ENCODE measurements at regions not wholly inside any gene's neighbourhood (a gene's known extent, or its start where the extent isn't known, plus 50 kb on each side); places are given as distances from the start of the nearest gene placed in this dataset.

DNA sequence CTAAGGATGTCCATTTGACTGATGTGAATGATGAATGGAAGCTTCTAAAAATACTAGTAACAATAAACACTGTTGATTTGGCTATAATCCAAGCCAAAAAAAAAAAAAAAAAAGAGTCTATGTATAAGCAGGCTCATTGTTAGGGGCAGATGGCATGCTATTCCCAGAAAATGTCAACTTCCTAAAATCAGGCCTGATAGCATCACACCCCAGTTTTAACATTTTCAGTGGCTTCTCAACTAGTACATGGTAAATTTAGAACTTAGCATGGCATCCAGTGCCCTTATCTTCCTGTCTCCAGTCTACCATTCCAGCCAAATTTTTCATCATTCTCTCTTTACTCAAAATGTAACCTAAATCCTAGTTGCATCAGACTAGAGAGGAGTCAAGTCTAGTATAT is 288.2 kb upstream of the ZNF385D start:
- DNase-seq = no peak
- Histone ChIP-seq H3K27ac (ENCODE audit: low read depth, low read length) (no peak overlapping the region), H3K36me3 (ENCODE audit: control insufficient read depth in 2 of 3, insufficient read depth in 3 of 3, low read length in 3 of 3) (no peaks in the 10 kb centered on the region), H3K9me3 (ENCODE audit: control insufficient read depth in 2 of 3, low read length in 3 of 3) (no peaks in the 10 kb centered on the region), H3K27me3 (ENCODE audit: control insufficient read depth in 2 of 2, insufficient read depth in 2 of 2, low read length in 2 of 2) (no peaks in the 10 kb centered on the region), H3K4me1 (ENCODE audit: control insufficient read depth in 2 of 2, insufficient read depth in 2 of 2, low read length in 2 of 2) (no peaks in the 10 kb centered on the region), H3K4me3 (ENCODE audit: low read length) (no peak overlapping the region)
- ChIA-PET POLR2A (no interaction called here), CTCF (no interaction called here)
- Mint-ChIP-seq H3K9me3 (peaks cover 0 to 20% (median 4%) of the 10 kb centered on the region in 11 donors), H3K27ac (no peak overlapping the region), H3K4me1 (no peaks in the 10 kb centered on the region), H3K27me3 (no peaks in the 10 kb centered on the region), H3K36me3 (no peaks in the 10 kb centered on the region), H3K4me3 (no peak overlapping the region)
- no peak for ATAC-seq
- intact Hi-C loops (cut with micrococcal nuclease) = no loop called here

DNA sequence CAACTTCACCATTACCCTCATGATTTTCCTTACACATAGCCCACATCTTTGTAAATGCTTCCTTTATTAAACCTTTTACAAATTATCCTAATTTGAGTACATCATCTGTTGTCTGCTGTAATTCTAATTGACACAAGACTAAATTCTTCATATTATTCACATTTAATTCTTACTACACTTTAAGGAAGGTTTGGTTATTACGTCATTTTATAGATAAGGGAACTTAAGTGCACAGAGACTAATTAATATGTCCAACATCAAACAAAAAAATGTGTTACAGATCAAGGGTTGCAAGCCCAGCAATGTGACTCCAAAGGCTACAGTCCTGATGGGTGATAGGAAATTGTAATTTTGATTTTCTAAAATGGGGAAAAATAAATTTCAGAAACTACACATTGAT is 289.1 kb upstream of the ZNF385D start:
- no peaks in the 10 kb centered on the region for H3K4me1 ChIP-seq (ENCODE audit: control insufficient read depth in 2 of 2, insufficient read depth in 2 of 2, low read length in 2 of 2)
- no peaks in the 10 kb centered on the region for H3K27me3 ChIP-seq (ENCODE audit: control insufficient read depth in 2 of 2, insufficient read depth in 2 of 2, low read length in 2 of 2)
- intact Hi-C loops (cut with micrococcal nuclease) = no loop called here
- Mint-ChIP-seq H3K36me3 (no peaks in the 10 kb centered on the region), H3K9me3 (peaks cover 0 to 20% (median 5%) of the 10 kb centered on the region in 11 donors), H3K4me3 (no peak overlapping the region), H3K4me1 (no peaks in the 10 kb centered on the region), H3K27me3 (no peaks in the 10 kb centered on the region), H3K27ac (no peak overlapping the region)
- no peaks in the 10 kb centered on the region for H3K9me3 ChIP-seq (ENCODE audit: control insufficient read depth in 2 of 3, low read length in 3 of 3)
- ATAC-seq = no peak
- ChIA-PET CTCF (no interaction called here), POLR2A (no interaction called here)
- H3K4me3 ChIP-seq (ENCODE audit: low read length) = no peak overlapping the region
- H3K27ac ChIP-seq (ENCODE audit: low read depth, low read length) = no peak overlapping the region
- H3K36me3 ChIP-seq (ENCODE audit: control insufficient read depth in 2 of 3, insufficient read depth in 3 of 3, low read length in 3 of 3) = no peaks in the 10 kb centered on the region
- DNase-seq = no peak

DNA sequence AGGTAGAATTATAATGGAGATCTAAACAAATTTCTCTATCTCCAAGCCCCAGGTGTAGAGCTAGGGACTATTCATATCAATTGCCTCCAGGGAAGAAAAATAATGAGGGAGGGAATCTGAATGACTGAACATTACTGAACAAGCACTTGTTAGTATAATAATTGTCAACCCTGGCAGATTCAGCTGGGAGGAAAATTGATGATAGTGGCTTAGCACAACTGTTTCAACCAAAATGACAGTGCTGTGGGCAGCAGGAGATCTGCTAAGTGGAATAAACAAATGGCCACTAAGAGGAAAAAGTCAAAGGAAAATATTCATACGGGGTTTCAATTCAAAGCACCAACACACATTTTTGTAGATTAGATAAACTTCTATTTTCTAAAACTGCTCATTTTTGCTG is 294.9 kb upstream of the ZNF385D start:
- Histone ChIP-seq H3K36me3 (ENCODE audit: control insufficient read depth in 2 of 3, insufficient read depth in 3 of 3, low read length in 3 of 3) (no peaks in the 10 kb centered on the region), H3K9me3 (ENCODE audit: control insufficient read depth in 2 of 3, low read length in 3 of 3) (no peaks in the 10 kb centered on the region), H3K4me3 (ENCODE audit: low read length) (no peak overlapping the region), H3K4me1 (ENCODE audit: control insufficient read depth in 2 of 2, insufficient read depth in 2 of 2, low read length in 2 of 2) (no peaks in the 10 kb centered on the region), H3K27me3 (ENCODE audit: control insufficient read depth in 2 of 2, insufficient read depth in 2 of 2, low read length in 2 of 2) (no peaks in the 10 kb centered on the region), H3K27ac (ENCODE audit: low read depth, low read length) (no peak overlapping the region)
- Mint-ChIP-seq H3K27ac (no peak overlapping the region), H3K27me3 (no peaks in the 10 kb centered on the region), H3K36me3 (peaks cover 0 to 5% (median 0%) of the 10 kb centered on the region in 5 donors), H3K9me3 (peaks cover 2 to 21% (median 8%) of the 10 kb centered on the region in 11 donors), H3K4me1 (no peaks in the 10 kb centered on the region), H3K4me3 (no peak overlapping the region)
- ChIA-PET POLR2A (no interaction called here), CTCF (no interaction called here)
- no peak for ATAC-seq
- DNase-seq = no peak
- intact Hi-C loops (cut with micrococcal nuclease) = no loop called here

DNA sequence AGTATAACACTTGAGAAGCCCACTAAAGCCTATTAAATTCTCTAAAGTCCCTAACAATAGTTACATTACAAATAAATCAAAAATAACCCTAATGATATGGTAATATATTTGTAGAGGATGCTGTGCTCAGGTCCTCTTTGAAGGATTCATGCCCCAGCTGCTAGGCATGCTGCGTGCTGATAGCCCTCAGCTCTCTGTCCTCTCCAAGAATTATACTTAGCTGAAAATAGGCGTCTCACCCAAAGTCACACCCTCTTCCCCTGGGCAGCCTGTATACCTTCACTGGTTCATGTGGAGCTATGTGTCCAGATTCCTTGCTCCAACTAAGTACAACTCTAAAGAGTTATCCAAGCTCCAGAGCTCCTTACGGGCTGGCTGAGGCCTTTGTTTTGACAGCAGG is 312.5 kb upstream of the ZNF385D start:
- POLR2A ChIA-PET = no interaction called here
- DNase-seq = no peak
- H3K4me1 Mint-ChIP-seq = no peaks in the 10 kb centered on the region
- H3K27ac Mint-ChIP-seq = no peak overlapping the region
- intact Hi-C loops (cut with micrococcal nuclease) = no loop called here
- no peaks in the 10 kb centered on the region for H3K9me3 ChIP-seq (ENCODE audit: control insufficient read depth in 2 of 3, low read length in 3 of 3)
- no peaks in the 10 kb centered on the region for H3K27me3 ChIP-seq (ENCODE audit: control insufficient read depth in 2 of 2, insufficient read depth in 2 of 2, low read length in 2 of 2)
- peaks cover 0 to 23% (median 0%) of the 10 kb centered on the region in 11 donors for H3K9me3 Mint-ChIP-seq
- peaks cover 0 to 4% (median 0%) of the 10 kb centered on the region in 5 donors for H3K36me3 Mint-ChIP-seq
- H3K4me3 Mint-ChIP-seq = no peak overlapping the region
- H3K27ac ChIP-seq (ENCODE audit: low read depth, low read length) = no peak overlapping the region
- ATAC-seq = no peak
- H3K4me1 ChIP-seq (ENCODE audit: control insufficient read depth in 2 of 2, insufficient read depth in 2 of 2, low read length in 2 of 2) = no peaks in the 10 kb centered on the region
- H3K4me3 ChIP-seq (ENCODE audit: low read length) = no peak overlapping the region
- no peaks in the 10 kb centered on the region for H3K27me3 Mint-ChIP-seq
- CTCF ChIA-PET = no interaction called here
- H3K36me3 ChIP-seq (ENCODE audit: control insufficient read depth in 2 of 3, insufficient read depth in 3 of 3, low read length in 3 of 3) = no peaks in the 10 kb centered on the region

DNA sequence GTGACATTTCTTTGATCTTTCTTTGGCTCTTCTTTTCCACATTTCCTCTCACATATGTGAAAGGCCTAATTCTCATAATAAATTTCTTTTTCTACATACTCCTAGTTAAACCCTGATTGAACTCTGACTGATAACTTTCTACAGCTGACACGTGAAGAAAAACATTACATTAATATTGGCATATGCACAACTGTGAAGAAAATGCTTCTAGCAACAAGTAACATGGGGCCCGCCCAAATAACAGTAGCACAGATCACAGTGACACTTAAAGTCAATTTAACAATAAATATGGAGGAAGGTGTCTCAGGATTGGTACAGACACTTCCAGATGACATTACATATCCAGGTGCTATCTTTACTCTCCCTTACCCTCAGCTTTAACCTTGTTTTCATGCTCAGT is 317.6 kb upstream of the ZNF385D start:
- Mint-ChIP-seq H3K9me3 (peaks cover 0 to 20% (median 2%) of the 10 kb centered on the region in 11 donors), H3K27me3 (no peaks in the 10 kb centered on the region), H3K27ac (no peak overlapping the region), H3K4me3 (no peak overlapping the region), H3K4me1 (no peaks in the 10 kb centered on the region), H3K36me3 (peaks cover 0 to 4% (median 0%) of the 10 kb centered on the region in 5 donors)
- H3K27me3 ChIP-seq (ENCODE audit: control insufficient read depth in 2 of 2, insufficient read depth in 2 of 2, low read length in 2 of 2) = no peaks in the 10 kb centered on the region
- H3K27ac ChIP-seq (ENCODE audit: low read depth, low read length) = no peak overlapping the region
- H3K9me3 ChIP-seq (ENCODE audit: control insufficient read depth in 2 of 3, low read length in 3 of 3) = no peaks in the 10 kb centered on the region
- ATAC-seq (no peak), DNase-seq (no peak)
- intact Hi-C loops (cut with micrococcal nuclease) = no loop called here
- ChIA-PET POLR2A (no interaction called here), CTCF (no interaction called here)
- no peaks in the 10 kb centered on the region for H3K4me1 ChIP-seq (ENCODE audit: control insufficient read depth in 2 of 2, insufficient read depth in 2 of 2, low read length in 2 of 2)
- no peak overlapping the region for H3K4me3 ChIP-seq (ENCODE audit: low read length)
- no peaks in the 10 kb centered on the region for H3K36me3 ChIP-seq (ENCODE audit: control insufficient read depth in 2 of 3, insufficient read depth in 3 of 3, low read length in 3 of 3)

DNA sequence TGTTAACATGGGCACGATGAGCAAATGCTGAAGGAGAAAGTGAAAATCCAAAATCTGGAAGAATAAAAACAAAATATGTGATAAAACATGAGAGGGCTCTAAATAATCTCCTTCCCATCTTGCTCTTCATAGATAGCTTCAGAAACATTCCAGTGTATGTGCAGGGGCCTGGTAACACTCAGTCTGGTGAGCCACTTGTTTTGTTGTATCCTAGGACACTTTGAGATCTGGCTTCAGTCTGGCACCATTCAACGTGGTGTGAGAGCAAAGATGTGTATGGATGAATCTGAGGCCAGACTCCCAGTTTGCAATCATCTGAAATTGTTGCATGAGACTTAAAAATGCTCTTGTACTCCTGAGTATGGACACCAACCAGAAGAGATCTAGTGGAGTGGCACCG is 337.2 kb upstream of the ZNF385D start:
- Histone ChIP-seq H3K4me1 (ENCODE audit: control insufficient read depth in 2 of 2, insufficient read depth in 2 of 2, low read length in 2 of 2) (no peaks in the 10 kb centered on the region), H3K9me3 (ENCODE audit: control insufficient read depth in 2 of 3, low read length in 3 of 3) (no peaks in the 10 kb centered on the region), H3K36me3 (ENCODE audit: control insufficient read depth in 2 of 3, insufficient read depth in 3 of 3, low read length in 3 of 3) (no peaks in the 10 kb centered on the region), H3K27me3 (ENCODE audit: control insufficient read depth in 2 of 2, insufficient read depth in 2 of 2, low read length in 2 of 2) (no peaks in the 10 kb centered on the region), H3K4me3 (ENCODE audit: low read length) (no peak overlapping the region), H3K27ac (ENCODE audit: low read depth, low read length) (no peak overlapping the region)
- CTCF ChIA-PET = no interaction called here
- Mint-ChIP-seq H3K4me3 (no peak overlapping the region), H3K36me3 (no peaks in the 10 kb centered on the region), H3K4me1 (no peaks in the 10 kb centered on the region), H3K27ac (no peak overlapping the region), H3K9me3 (peaks cover 0 to 11% (median 0%) of the 10 kb centered on the region in 11 donors), H3K27me3 (no peaks in the 10 kb centered on the region)
- POLR2A ChIA-PET = no interaction called here
- intact Hi-C loops (cut with micrococcal nuclease) = no loop called here
- ATAC-seq (no peak), DNase-seq (no peak)

DNA sequence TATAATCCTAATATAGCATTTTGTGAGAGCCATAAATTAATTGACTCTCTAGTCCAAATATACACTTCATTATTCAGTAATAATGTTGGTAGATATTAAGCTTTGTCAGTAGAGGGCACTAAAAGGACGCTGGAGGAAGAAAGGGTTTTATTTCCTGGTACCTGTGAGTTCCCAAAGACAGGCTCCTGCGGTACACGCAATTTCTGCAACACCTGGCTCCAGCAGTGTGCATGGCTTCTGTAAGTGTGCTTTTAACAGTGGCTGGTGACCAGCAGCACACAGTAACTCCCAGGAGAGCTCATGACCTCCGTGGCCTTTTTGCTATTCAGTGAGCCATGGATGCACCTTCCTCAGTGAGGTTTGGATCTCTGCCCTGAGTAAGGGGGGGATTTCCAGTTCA is 338.3 kb upstream of the ZNF385D start:
- DNase-seq (no peak), ATAC-seq (no peak)
- H3K36me3 ChIP-seq (ENCODE audit: control insufficient read depth in 2 of 3, insufficient read depth in 3 of 3, low read length in 3 of 3) = no peaks in the 10 kb centered on the region
- H3K27ac ChIP-seq (ENCODE audit: low read depth, low read length) = no peak overlapping the region
- intact Hi-C loops (cut with micrococcal nuclease) = no loop called here
- Mint-ChIP-seq H3K9me3 (peaks cover 0 to 8% (median 0%) of the 10 kb centered on the region in 11 donors), H3K4me3 (no peak overlapping the region), H3K4me1 (no peaks in the 10 kb centered on the region), H3K27ac (no peak overlapping the region), H3K36me3 (no peaks in the 10 kb centered on the region), H3K27me3 (no peaks in the 10 kb centered on the region)
- no peaks in the 10 kb centered on the region for H3K4me1 ChIP-seq (ENCODE audit: control insufficient read depth in 2 of 2, insufficient read depth in 2 of 2, low read length in 2 of 2)
- H3K9me3 ChIP-seq (ENCODE audit: control insufficient read depth in 2 of 3, low read length in 3 of 3) = no peaks in the 10 kb centered on the region
- H3K27me3 ChIP-seq (ENCODE audit: control insufficient read depth in 2 of 2, insufficient read depth in 2 of 2, low read length in 2 of 2) = no peaks in the 10 kb centered on the region
- ChIA-PET POLR2A (no interaction called here), CTCF (no interaction called here)
- H3K4me3 ChIP-seq (ENCODE audit: low read length) = no peak overlapping the region

Data from naive thymus-derived CD4-positive, alpha-beta T cell (primary cell).